ENCODE measurements at regions not wholly inside any gene's neighbourhood (a gene's known extent, or its start where the extent isn't known, plus 50 kb on each side); places are given as distances from the start of the nearest gene placed in this dataset.

DNA sequence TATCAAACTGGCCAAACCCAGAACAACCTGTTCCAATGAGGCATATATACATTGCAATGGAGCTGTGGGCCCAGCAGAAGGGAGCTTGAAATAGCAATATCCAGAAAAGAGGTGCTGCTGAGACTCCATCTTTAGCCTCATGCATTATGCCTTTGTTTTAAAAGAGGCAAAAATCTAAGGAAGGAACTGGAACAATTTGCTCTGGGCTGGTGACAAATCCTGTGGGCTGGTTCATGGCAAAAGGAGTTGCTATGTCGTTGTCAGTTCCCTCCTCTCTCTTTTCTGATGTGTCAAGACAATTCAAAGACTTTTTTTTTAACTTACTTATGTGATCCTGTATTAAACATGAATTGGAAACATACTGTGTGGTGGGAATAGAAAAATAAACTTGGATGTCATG, 124.2 kb upstream of the FSHR start:
- TF ChIP-seq, protein P1, sequence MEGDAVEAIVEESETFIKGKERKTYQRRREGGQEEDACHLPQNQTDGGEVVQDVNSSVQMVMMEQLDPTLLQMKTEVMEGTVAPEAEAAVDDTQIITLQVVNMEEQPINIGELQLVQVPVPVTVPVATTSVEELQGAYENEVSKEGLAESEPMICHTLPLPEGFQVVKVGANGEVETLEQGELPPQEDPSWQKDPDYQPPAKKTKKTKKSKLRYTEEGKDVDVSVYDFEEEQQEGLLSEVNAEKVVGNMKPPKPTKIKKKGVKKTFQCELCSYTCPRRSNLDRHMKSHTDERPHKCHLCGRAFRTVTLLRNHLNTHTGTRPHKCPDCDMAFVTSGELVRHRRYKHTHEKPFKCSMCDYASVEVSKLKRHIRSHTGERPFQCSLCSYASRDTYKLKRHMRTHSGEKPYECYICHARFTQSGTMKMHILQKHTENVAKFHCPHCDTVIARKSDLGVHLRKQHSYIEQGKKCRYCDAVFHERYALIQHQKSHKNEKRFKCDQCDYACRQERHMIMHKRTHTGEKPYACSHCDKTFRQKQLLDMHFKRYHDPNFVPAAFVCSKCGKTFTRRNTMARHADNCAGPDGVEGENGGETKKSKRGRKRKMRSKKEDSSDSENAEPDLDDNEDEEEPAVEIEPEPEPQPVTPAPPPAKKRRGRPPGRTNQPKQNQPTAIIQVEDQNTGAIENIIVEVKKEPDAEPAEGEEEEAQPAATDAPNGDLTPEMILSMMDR (IDR thresholded peaks at IDR 0.05), result no peak
- TF ChIP-seq POLR2A (IDR thresholded peaks at IDR 0.05), result no peak

Measured in thyroid gland (tissue), 4 donors.